ENCODE measurements at regions not wholly inside any gene's neighbourhood (a gene's known extent, or its start where the extent isn't known, plus 50 kb on each side); places are given as distances from the start of the nearest gene placed in this dataset.

GRCh38 chr11:119791701-119792151 lies 62.7 kb upstream of the NECTIN1 start:
- CTCF ChIA-PET, result no interaction called here
- Histone ChIP-seq H3K27ac (ENCODE audit: insufficient read depth, low read length) (no peak overlapping the region), H3K18ac (ENCODE audit: low read depth, low read length) (no peak overlapping the region), H3K14ac (replicated peaks; ENCODE audit: low read depth, low read length) (no peak overlapping the region), H3K4me2 (ENCODE audit: low read depth, low read length) (no peak overlapping the region), H4K5ac (ENCODE audit: low read depth, low read length) (no peak overlapping the region), H3K9me3 (ENCODE audit: control insufficient read depth, insufficient read depth, low read length) (no peaks in the 10 kb centered on the region), H2BK20ac (ENCODE audit: low read depth, low read length) (no peak overlapping the region), H3K56ac (ENCODE audit: extremely low read depth, insufficient read depth, low read length) (no peak overlapping the region), H3K23ac (ENCODE audit: low read depth, low read length) (no peak overlapping the region), H3K9ac (ENCODE audit: low read depth, low read length) (no peak overlapping the region), H2BK5ac (ENCODE audit: low read depth, low read length, poor library complexity, severe bottlenecking) (no peak overlapping the region), H3K4me1 (ENCODE audit: control insufficient read depth, insufficient read depth, low read length) (no peaks in the 10 kb centered on the region), H3K9me1 (ENCODE audit: insufficient read depth, low read length) (no peaks in the 10 kb centered on the region), H3K79me1 (ENCODE audit: low read depth in 1 of 2, low read length in 2 of 2) (no peaks in the 10 kb centered on the region), H2AK5ac (ENCODE audit: low read depth, low read length) (no peak overlapping the region), H4K8ac (ENCODE audit: low read depth in 2 of 2, low read length in 2 of 2) (no peak overlapping the region), H3K4me3 (ENCODE audit: insufficient read depth, low read depth, low read length) (no peak overlapping the region), H2AFZ (replicated peaks; ENCODE audit: low read length, poor library complexity) (no peak overlapping the region), H3K36me3 (ENCODE audit: control insufficient read depth, insufficient read depth, low read length) (no peaks in the 10 kb centered on the region), H3K27me3 (ENCODE audit: control insufficient read depth, insufficient read depth, low read length) (peaks cover 17% of the 10 kb centered on the region; the same call in 1 of the 2 replicates), H2BK120ac (ENCODE audit: low read depth, low read length) (no peak overlapping the region), H2BK15ac (ENCODE audit: low read depth, low read length) (no peak overlapping the region), H4K91ac (ENCODE audit: insufficient read depth, low read depth, low read length) (no peak overlapping the region), H4K20me1 (ENCODE audit: insufficient read depth, low read length) (no peaks in the 10 kb centered on the region), H3K4ac (ENCODE audit: low read depth, low read length) (no peak overlapping the region), H2AK9ac (replicated peaks; ENCODE audit: low read depth, low read length, poor library complexity) (no peak overlapping the region)
- BruUV-seq (replicated peaks), result no TSS peak
- no CpG with 5 or more reads among the region's 6 CpGs for WGBS, 2 experiments (ENCODE audit: extremely low coverage in 2 of 2, insufficient read length in 1 of 2)
- ATAC-seq (ENCODE audit: low read depth) (peak; percentile 67), DNase-seq (peak; percentile 37)
- POLR2A ChIA-PET (ENCODE audit: unreplicated experiment), result no interaction called here
- intact Hi-C loops (cut with micrococcal nuclease), result no loop called here
- TF ChIP-seq MAFK (IDR thresholded peaks at IDR 0.05; ENCODE audit: low read depth, low read length) (no peak), RAD21 (IDR thresholded peaks at IDR 0.05; ENCODE audit: low read length) (no peak), RFX5 (IDR thresholded peaks at IDR 0.05; ENCODE audit: low read depth, low read length) (no peak), CEBPB (IDR thresholded peaks at IDR 0.05; ENCODE audit: low read depth, low read length) (no peak), POLR2A (IDR thresholded peaks at IDR 0.05; ENCODE audit: low read depth, low read length) (no peak), RCOR1 (IDR thresholded peaks at IDR 0.05; ENCODE audit: insufficient replicate concordance, low read length) (no peak), USF2 (IDR thresholded peaks at IDR 0.05; ENCODE audit: low read depth, low read length) (no peak), BHLHE40 (IDR thresholded peaks at IDR 0.05; ENCODE audit: low read depth, low read length) (no peak), CTCF (conservative IDR thresholded peaks at IDR 0.05; ENCODE audit: low read depth, low read length) (no peak), MAZ (IDR thresholded peaks at IDR 0.05; ENCODE audit: borderline replicate concordance, low read depth, low read length) (no peak), SMC3 (IDR thresholded peaks at IDR 0.05; ENCODE audit: low read depth, low read length) (no peak), MXI1 (IDR thresholded peaks at IDR 0.05; ENCODE audit: borderline replicate concordance, low read depth, low read length) (no peak), FOS (IDR thresholded peaks at IDR 0.05; ENCODE audit: low read depth, low read length) (no peak), CHD1 (IDR thresholded peaks at IDR 0.05; ENCODE audit: low read depth, low read length) (no peak), NFE2L2 (IDR thresholded peaks at IDR 0.05; ENCODE audit: low read depth, low read length) (no peak)
- TF ChIP-seq, protein P1, sequence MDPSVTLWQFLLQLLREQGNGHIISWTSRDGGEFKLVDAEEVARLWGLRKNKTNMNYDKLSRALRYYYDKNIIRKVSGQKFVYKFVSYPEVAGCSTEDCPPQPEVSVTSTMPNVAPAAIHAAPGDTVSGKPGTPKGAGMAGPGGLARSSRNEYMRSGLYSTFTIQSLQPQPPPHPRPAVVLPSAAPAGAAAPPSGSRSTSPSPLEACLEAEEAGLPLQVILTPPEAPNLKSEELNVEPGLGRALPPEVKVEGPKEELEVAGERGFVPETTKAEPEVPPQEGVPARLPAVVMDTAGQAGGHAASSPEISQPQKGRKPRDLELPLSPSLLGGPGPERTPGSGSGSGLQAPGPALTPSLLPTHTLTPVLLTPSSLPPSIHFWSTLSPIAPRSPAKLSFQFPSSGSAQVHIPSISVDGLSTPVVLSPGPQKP (IDR thresholded peaks at IDR 0.05; ENCODE audit: borderline replicate concordance, low read depth, low read length), result no peak
- dilution Hi-C loops (cut with HindIII; ENCODE audit: low sequenced_read_pairs, unreplicated experiment), result no loop called here
- in situ Hi-C loops (cut with MboI; ENCODE audit: low sequenced_read_pairs), result no loop called here

Measured in IMR-90 (cell line).